HUDEP-2 (cell line): ENCODE measurements at regions not wholly inside any gene's neighbourhood (a gene's known extent, or its start where the extent isn't known, plus 50 kb on each side); places are given as distances from the start of the nearest gene placed in this dataset.
"Not testable (repeated sequence)": the region's sequence is repeated elsewhere in the genome, so short reads cannot be mapped to it uniquely, and the experiment has no call there.

Source experiments
- DNase-seq, 76 experiments: peaks; one replicate each; lab custom pipeline; 2025; ENCODE audit not compliant: unreplicated experiment in 76 of 76; lab: John Stamatoyannopoulos, UW

DNA sequence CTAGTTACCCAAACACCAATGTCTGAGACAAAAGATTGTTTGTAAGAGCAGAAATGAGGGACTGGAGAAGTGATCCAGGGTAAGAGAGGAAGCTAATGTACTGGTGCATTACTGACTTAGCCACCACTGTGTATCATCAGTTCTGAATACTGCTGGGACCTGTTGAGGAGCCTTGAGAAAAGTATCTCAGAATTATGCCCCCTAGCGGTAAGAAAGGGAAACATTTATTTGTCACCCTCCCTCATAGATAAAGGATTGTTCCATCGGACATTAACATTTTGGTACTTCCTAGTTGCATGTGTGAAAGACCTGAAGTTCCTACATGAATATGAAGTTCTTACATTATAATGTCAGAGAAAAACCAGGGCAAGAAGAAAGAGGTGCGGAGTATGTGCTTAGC is 612.5 kb downstream of the FSCB start:
- DNase-seq: peak in 21 of 76 experiments; percentile 0 to 24 (median 9)

DNA sequence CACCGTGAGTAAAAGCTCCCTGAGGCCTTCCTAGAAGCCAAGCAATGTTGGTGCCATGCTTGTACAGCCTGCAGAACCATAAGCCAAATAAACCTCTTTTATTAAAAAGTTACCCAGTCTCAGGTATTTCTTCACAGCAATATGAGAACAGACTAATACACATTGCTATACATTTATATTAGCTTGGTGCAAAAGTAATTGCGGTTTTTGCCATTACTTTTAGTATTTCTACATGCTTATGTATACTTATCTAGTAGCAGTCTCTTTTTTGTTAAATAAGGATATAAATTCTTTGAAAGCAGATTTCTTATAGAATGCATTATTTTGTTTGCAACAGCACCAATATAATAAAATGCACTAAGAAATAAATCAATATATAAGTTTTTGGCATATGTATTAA is 619.6 kb downstream of the FSCB start:
- DNase-seq: no peak

DNA sequence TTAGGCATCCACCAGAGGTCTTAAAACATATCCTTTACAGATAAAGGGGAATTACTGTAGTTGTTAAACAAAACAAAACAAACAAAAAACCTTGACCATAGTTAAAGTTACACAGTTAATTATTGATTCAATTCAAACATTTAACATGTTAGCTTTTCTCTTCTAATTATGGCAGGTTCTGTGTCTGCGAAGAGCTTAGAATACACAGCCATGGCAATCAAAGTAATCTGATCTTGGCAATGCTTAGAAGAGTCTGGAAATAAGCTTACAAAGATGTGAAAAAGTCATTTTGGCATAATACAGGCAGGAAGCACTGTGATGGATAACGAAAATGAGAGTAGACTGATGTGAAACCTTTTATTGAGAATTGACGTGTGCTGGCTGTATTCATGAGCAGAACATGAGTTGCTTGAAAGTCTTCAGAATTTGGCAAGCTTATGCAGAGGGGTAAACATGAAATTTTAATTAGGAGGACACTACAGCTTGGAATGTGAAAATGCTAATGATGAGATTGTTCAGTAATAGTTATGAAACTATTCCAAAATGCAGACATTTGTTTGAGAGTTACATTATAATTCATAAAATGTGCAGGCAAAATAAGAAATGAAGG is 629.6 kb downstream of the FSCB start:
- DNase-seq: no peak

DNA sequence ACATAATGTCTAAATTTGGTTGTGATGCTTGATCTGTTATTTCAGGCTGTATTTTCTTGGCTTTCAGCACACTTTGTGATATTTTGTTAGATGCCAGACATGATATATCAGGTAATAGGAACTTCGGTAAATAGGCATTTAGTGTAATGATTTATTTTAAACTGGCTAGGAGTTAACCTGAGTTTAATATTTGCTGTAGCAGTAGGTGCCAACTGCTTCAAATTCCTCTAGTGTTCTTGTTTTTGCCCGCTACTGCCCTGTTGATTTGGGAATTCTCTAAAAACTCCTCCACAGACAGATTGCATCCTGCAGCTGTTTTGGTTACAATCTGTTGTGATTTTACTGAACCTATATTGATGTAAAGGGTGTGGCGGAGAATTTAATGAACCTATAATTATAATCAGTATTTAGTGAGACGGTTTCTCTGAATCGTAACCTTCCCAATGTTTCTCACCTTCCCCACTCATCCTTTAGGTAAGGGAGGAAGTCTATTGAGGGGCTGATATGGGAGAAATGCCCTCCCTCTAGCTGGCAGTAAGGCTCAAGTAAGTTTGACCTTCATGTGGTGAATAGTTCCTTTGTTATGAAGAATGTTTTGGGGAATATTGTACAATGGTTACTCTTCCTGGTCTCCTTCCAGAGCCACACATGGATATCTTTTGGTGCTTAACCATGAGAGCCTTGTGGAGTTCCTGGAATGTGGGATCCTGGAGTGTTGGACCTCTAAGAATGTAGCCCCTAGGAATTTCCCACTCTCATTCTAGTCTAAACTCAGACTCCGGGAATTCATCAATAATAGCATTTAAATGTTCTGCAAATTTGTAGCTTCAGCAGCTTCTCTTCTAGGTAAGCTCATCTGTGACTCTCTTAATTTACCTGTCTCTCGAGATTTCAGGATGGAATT is 634.1 kb downstream of the FSCB start:
- DNase-seq: no peak

DNA sequence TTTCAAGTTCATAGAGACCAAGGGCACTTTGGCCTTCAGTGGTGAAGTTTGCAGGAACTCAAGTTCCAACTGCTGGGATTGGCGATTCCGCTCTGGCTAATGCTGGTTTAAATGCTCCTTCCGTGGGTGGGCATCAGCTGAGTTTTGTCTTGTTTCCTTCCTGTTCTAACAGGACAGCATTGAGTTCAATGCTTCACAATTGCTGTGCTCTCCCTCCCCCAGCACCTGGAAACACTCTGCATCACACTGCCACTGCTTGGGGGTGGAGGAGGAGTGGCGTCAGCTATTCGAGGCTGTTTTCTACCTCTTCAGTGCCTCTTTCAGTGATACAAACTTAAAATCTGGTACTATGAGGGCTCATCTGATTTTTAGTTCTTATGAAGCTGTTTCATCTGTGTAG is 634.9 kb downstream of the FSCB start:
- no peak for DNase-seq

DNA sequence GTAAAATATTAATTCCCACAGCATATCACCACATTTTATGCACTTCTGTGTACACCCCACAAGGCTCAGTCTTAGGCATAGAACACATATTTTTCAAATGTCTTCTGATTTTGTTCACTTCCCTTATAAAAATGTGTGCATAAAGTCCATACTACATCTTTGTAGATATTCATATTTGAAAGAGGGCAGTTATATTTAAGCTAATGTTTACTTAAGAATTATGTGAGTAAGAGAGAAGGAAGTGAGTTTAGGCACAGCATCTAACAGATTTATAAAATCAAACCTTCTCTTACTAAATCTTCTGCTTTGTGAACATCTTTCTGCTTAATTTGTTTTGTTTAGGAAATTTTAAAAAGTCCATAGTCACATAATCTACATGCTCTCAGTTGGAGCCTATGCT is 648.1 kb downstream of the FSCB start:
- DNase-seq: no peak

DNA sequence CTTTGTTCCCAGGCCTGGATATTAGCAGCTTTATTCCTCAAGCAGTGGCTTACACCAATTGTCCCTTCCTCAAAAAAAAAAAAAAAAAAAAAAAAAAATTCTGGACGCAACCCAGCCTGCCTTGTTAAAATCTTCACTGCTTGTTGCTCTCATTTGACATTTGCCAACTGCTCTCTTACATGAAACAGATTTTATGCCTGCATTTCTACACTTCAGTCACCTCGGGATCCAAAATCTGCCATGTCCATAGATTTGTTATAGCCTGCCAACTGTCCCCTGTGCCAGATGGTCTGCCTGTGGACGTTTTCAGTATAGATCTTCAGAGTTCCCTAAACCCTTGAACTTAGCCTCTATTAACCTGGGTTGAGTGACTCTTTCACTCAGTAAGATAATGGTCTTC is 651.5 kb downstream of the FSCB start:
- no peak for DNase-seq

DNA sequence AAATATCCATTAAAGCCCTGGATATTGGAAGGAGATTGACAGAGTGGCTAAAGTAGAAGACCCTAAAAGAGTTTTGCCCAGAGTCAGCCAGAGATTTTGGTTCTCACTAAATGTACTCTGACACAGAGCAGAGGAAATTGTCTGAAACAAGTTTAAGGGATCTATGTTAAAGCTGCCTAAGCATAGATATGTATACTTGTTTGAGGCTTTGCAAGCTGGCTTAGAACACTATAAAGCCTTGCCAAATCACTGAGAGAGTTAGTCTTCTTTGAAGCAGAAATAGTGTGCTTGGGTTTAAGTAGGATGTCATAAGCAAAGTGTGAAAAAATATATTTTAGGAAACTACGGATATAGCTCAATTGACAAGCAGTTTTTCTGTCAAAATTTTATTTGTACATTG is 653.5 kb downstream of the FSCB start:
- no peak for DNase-seq

DNA sequence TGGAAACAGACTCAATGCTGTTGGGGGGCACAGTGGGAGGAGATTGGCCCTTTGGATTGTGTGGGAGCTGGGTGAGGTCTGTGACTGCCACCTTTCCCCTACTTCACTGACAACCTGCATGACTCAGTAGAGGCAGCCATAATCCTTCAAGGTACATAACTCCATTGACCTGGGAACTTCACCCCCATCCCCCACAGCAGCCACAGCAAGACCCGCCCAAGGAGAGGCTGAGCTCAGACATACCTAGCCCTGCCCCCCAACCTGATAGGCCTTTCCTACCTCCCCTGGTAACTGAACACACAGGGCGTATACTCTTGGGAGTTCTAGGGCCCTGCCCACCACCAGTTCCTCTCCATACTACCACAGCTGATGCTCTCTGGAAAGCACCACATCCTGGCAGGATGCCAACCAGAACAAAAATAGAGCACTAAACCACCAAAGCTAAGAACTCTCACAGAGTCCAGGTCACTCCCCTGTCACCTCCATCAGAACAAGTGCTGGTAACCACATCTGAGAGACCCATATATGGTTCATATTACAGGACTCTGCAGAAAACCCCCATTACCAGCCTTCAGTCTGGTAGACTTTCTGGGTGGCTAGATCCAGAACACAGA is 703.9 kb downstream of the FSCB start:
- no peak for DNase-seq

DNA sequence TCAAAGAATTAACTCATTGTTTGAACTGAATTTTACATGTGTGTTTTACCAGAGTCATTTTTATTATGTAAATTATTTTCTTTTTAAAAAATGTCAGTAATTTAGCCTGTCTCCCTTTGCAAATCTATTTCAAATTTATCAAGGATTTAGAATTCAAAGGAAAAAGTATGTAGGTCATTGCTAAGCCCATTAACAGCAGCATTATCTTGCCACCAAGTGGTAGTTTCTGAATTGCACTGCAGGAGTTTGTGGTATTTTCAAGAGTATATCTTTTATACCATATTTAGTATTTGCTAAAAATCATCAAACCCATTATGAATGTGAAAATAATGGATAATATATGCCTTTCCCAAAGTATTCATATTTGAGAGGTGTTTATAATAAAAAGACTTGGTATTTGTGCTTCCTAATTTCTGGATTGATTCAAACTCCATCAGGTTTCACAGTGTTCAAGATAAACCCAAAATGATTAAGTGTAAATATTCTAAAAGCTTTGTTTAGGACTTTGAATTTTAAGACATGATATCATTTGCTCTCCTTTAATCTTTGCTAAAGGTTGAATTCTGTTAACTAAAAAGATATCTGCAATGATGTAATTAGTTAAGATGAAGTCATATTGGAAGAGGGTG is 711.4 kb downstream of the FSCB start:
- peak in 4 of 76 experiments; percentile 0 to 7 (median 2) for DNase-seq

DNA sequence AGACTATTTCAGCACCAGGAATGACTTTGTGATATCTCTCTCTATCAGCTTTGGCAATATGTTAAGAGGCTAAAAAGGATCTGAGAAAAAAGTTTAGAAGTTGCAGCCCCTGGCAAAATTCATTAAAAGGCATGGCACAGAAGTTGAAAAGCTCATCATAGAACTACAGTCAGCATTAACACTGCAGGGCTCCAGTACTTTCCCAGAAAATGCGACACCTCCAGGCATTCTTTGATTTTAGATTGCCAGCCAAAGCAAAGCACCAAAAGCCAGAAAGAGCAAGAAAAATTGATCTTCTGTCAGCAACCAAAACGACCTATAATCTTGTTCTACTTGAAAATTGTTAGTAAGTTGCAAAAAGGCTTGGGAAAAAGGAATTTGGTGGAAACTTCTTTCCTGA is 713.5 kb downstream of the FSCB start:
- DNase-seq: no peak

DNA sequence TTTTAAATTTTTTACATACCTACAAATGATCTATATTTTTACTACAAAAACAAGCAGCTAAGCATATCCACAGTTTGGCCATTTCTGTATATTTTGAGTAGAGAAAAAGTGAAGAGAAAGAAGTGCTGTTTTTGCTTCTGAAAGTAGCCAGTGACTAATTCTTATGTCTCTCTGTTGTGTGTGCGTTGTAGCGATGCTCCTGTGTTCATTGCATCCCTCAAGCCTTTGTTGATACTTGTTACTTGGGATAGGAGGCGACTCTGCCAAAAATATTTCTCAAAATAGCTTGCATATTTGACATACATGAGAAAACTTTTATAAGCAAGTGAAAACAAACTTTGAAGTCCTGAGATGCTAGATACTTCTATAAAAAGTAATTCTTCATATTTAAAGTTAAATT is 714.1 kb downstream of the FSCB start:
- no peak for DNase-seq

DNA sequence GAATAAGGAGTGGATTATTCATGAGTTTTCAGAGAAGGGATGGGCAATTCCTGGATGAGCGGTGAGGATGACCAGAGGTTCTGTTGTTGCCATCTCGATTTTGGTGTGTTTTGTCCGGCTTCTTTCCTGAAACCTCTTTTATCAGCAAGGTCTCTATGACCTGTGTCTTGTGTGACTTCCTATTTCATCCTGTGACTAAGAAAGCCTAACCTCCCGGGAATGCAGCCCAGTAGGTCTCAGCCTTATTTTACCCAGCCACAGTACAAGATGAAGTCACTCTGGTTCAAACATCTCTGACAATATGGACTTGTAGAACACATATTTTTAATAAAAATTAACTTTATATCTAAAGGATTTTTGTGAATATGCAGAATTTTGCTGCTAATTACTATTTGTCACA is 716.4 kb downstream of the FSCB start:
- DNase-seq: no peak

DNA sequence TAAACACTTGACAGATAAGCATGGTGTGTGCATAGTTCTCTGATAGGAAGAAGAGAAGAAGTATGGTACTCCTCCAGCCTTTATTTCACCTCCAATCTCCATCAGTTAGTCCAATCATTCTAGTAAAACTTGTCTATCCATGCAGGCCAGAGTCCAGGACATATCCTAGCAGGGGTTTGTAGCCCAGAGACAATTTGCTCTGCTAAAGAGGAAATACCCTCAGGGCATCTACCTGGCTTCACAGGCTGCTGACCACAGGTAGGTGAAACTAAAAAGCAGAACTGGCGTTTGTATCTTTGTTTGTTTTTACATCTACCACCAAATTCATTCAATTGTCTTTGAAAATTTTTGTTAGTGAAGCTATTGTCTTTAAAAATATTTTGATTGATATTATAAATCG is 717.6 kb downstream of the FSCB start:
- no peak for DNase-seq

DNA sequence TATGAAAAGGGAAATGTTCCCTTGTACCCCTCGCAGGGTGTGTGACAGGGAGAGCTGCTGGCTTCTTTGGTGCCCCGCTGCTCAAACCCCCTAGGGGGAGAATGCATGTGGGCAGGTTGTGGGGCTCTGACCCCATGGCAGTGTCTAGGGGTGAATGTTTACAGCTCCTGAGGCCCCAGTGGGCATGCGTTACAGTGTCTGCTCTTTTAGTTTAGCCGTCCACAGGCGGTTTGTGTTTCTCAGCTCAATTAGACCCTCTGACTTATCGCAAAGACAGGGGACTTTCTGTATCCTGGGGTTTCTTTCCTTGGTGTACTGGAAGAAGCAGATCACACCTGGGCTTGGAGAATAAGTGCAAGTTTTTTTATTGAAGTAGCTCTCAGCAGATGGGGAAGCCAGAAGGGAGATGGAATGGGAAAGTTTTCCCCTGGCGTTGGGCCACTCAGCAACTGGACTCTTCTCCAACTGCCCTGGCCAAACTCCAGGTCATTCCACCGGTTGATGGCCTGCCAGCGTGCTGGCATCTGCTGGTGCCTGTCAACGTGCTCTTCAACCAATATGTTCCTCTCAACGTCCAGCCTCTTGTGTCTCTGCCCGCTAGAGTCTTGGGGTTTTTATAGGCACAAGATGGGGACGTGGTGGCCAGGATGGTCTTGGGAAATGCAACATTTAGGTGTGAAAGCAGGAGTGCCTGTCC is 720.9 kb downstream of the FSCB start:
- DNase-seq: no peak

DNA sequence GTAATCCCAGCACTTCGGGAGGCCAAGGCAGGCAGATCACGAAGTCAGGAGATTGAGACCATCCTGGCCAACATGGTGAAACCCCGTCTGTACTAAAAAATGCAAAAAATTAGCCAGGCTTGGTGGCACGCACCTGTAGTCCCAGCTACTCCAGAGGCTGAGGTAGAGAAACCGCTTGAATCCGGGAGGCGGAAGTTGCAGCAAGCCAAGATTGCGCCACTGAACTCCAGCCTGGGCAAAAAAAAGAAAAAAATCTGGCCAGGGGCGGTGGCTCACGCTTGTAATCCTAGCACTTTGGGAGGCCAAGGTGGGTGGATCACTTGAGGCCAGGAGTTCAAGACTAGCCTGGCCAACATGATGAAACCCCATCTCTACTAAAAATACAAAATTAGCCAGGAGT is 722.7 kb downstream of the FSCB start:
- DNase-seq: not testable (repeated sequence)

DNA sequence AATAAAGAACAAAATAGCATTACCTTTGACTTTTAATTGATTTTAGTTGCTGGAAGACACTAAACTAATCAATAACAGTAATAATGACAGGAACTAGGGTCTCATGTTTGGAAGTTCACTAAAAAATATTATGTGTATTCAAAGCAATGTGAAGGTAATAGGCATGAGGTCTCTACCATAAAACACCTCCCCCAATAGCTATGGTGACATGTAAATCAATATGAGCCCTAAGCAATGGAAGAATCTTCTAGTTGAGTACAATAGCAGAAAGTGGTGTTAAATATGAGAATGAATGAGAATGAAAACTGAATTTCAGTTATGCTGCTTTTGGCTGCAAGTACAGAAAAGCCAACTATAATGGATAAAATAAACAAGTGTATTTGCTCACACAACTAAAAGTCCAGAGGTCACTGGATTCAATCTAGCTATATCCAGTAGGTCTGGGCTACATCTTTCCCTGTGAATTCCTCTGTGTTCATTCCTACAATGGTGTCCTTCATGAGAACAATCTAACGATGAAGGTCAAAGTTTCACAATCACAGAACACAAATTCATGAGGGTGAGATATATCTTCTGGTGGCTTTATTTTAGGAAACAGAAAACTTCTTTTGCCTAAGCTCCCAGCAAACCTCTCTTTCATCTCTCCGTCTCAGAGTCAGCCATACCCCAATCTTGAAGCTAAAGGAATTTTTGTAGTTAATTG is 728.0 kb downstream of the FSCB start:
- DNase-seq: no peak

DNA sequence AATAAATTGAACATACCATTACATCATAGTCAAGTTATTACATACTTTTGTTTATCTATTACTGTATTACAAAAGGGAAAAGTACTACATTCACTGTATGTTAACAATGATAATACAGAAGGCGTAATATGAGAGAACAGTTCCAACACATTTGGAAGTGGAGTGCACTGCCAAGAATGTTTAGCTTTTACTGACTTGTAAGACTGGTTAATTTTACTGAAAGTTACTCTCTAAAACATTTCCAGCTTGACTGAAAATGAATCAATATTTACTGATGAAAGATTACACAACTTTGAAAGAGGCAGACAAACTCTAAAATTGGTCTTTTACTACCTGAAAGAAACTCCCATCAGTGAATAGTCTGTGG is 728.5 kb downstream of the FSCB start:
- DNase-seq: no peak

DNA sequence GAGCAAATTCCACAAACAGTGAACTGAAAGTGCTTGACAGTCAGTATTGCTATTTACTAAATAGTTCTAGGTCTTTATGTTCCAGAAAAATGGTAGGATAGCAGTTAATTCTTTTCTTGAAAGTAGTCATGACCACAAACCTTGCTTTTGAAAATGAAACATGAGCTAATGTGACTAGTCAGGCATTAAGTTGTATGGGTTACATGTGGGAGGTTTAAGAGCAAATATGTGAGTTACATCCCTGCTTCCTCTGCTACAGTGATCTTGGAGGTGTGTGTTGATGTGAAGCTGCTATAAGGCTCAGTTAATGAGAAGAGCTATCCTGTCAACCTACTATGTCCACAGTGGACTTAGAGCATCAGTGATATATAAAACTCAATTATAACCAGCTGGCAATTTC is 741.6 kb downstream of the FSCB start:
- no peak for DNase-seq

DNA sequence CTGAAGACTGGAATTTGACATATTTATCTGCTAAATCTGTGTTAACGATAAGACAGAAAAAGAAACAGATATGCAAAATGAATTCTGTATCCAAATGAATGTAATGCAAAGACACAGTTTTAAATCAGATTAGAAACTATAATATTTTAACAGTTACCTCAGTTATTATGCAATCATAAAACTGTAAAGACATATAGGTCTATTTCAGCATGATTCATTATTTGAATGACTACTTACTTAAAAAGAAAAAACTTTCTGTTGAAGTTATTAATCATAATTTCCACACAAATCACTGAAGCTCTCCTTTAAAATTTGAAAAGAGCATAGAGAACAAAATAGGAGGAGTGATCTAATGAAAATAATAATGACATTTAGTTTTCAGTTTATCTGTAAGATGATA is 742.6 kb downstream of the FSCB start:
- DNase-seq: no peak
